Fibroblast of skin of scalp (primary cell): ENCODE measurements at regions not wholly inside any gene's neighbourhood (a gene's known extent, or its start where the extent isn't known, plus 50 kb on each side); places are given as distances from the start of the nearest gene placed in this dataset.
A peak's percentile ranks its signal among the peaks of the same experiment; 100 is the strongest.
"Not testable (repeated sequence)": the region's sequence is repeated elsewhere in the genome, so short reads cannot be mapped to it uniquely, and the experiment has no call there.

Source experiments
- DNase-seq: peaks from one replicate; pipeline ENCODE4 v3.0.0-alpha.2; 2013

- DNase-seq: no peak
Observed at GRCh38 chr3:87575550-87575949, 299.2 kb upstream of the POU1F1 start.

DNA sequence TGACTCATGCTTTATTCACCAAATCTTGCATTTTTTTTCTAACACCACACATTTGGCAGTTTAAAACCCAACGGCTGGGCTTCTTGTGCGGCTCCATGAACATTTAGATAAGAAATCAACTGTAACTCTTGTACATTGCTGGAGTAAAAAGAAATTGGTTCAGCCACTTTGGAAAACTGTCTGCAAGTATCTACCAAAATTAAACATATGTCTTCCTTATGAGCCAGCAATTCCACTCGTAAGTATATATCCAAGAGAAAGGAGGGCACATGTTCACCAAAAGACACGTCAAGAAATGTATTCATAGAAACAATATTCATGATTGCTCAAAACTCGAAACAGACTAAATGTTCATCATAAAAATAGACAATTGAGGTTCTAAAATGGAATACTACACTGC is 291.9 kb upstream of the POU1F1 start:
- no peak for DNase-seq

- no peak for DNase-seq
Observed at GRCh38 chr3:87564438-87564837, 288.1 kb upstream of the POU1F1 start.

- DNase-seq: no peak
Observed at GRCh38 chr3:87563712-87564111, 287.3 kb upstream of the POU1F1 start.

GRCh38 chr3:87558492-87558891 is 282.1 kb upstream of the POU1F1 start:
- no peak for DNase-seq

- no peak for DNase-seq
Observed at GRCh38 chr3:87555290-87555689, 278.9 kb upstream of the POU1F1 start.

- DNase-seq: no peak
Observed at GRCh38 chr3:87553058-87553457, 276.7 kb upstream of the POU1F1 start.

- no peak for DNase-seq
Observed at GRCh38 chr3:87550892-87551291, 274.5 kb upstream of the POU1F1 start.

GRCh38 chr3:87549208-87549607 is 272.8 kb upstream of the POU1F1 start:
- DNase-seq: no peak

GRCh38 chr3:87548271-87548670 is 271.9 kb upstream of the POU1F1 start:
- DNase-seq: no peak

DNA sequence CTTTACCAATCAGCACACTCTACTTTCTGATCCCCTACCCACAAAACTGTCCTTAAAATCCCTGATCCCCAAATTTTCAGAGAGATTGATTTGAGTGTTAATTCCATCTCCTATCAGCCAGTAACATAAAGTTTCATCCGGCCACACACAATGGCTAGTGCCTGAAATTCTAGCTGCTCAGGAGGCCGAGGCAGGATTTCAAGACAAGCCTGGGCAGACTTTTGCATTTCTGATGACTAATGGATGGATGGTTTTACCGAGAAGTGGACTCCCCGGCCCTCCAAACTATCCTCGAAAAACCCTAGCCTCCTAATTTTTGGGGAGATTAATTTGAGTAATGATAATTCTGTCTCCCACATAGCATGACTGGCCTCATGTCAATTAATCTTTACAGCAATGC is 269.8 kb upstream of the POU1F1 start:
- no peak for DNase-seq

- DNase-seq: not testable (repeated sequence)
Observed at GRCh38 chr3:87543408-87543807, 267.0 kb upstream of the POU1F1 start.

DNA sequence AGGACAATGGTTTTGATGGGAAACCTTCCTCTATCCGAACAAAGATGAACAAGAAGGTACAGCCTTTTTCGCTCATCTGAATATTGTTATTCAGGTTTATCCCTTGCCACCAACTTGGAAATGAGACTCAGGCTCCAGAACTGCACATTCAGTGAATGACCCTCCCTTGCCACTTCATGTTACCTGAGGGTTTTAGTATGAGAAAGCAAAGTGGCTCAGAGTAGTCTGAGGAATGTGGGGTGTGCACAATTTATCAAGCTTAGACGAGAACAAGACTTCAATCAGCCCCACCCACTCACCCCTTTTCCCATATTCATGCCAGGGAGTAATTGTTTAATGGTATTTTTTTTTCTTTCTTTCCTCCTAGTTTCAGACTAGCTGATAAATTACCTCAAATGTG is 265.3 kb upstream of the POU1F1 start:
- no peak for DNase-seq

DNA sequence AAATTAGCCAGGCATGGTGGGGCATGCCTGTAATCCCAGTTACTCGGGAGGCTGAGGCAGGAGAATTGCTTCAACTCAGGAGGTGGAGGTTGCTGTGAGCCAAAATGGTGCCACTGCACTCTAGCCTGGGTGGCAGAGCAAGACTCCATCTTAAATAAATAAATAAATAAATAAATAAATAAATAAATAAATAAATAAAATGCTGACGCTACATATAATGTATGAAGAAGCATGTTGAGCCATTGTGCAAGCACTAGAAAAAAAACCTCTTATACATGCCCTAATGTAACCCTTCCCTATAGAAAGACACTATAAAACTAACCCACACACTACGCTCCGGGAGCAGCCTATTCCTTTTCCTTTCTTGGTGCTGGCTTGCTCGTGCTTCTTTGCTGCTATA is 262.3 kb upstream of the POU1F1 start:
- DNase-seq: not testable (repeated sequence)

DNA sequence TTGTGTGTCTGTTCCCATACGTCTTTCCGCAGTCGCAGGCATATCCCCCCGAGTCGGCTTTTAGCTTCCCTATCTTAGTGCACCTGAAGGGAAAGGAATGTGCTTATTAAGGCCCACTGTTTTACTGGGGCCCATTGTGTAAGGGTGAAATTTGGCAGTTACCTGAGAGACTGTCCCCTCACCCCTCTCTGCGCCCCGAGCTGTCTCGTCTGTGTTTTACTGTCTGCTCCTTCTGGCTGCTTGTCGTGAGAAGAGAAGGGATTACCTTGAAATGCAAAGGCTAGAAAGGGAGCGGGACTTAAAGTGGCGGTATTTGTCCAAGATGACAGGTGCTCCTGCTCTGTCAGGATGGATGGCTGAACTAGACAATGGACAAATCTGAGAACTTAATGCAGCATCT is 233.0 kb upstream of the POU1F1 start:
- DNase-seq: no peak

- no peak for DNase-seq
Observed at GRCh38 chr3:87508921-87509320, 232.5 kb upstream of the POU1F1 start.

- no peak for DNase-seq
Observed at GRCh38 chr3:87507753-87508152, 231.4 kb upstream of the POU1F1 start.

GRCh38 chr3:87503900-87504498 is 227.6 kb upstream of the POU1F1 start:
- DNase-seq: peak; percentile 76

DNA sequence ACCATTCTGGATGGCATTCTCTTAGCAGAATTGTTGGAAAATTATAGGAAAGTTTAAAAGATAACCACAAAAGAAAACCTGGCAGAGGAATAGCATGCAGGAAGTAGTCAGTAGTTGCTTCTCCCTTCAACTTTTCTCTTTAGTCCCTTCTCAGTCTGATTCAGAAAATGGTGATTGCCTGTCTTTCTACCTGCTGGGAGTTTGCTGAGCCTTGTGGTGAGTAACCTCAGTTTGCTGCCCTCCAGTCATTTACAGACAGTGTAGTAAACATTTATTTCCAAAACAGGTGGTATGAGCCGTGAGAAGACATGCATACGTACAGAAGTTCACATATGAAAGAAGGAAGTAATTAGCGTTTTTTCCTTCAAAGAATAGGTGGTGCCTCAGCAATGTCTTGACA is 224.7 kb upstream of the POU1F1 start:
- DNase-seq: no peak

GRCh38 chr3:87498358-87499080 is 222.1 kb upstream of the POU1F1 start:
- no peak for DNase-seq

DNA sequence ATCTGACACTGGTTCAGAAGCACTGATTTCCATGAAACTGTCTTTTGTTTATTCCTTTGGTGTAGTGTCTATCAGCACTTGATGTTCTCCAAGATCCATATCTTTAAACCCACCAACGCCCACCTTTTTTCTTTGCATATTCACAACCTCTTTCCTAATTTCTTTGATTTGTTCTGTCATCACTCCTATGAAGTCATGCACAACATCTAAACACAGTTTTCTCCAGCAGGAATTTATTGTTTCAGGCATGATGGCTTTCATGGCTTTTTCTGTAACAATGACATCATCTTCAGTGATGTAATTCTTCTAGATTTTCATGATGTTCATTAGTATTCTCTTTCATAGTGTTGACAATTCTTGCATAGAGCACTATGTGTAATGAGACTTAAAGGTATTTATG is 219.6 kb upstream of the POU1F1 start:
- no peak for DNase-seq

DNA sequence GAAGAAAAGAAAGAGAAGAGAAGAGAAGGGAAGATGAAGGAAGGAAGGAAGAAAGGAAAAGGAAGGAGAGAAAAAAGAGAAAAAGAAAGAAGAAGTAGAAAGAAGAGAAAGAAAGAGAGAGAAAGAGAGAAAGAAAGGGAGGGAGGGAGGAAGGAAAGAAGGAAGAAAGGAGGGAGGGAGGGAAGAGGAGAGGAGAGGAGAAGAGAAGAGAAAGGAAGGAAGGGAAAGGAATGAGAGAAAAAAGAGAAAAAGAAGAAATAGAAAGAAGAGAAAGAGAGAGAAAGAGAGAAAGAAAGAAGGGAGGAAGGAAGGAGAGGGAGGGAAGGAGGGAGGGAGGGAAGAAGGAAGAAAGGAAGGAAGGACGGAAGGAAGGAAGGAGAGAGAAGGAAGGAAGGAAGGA is 217.9 kb upstream of the POU1F1 start:
- DNase-seq: no peak

- no peak for DNase-seq
Observed at GRCh38 chr3:87491843-87492242, 215.5 kb upstream of the POU1F1 start.

DNA sequence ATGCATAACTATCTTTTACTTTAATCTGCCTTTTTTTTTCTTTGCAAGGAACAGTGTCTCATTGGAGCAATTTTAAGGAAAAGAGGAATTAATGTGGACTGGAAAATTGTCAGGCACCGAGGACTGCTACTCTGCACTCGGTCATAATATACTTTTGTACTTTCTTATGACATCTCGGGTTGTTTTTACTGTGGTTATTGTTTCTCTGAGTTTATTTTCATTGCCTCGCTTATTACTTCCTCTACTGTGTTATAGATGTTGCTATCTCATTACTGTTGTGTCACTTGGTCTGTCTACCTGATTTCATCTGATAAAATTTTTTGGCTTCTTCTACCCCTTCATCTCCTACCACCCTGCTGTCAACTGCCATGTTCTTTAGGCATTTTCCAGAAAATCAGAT is 213.5 kb upstream of the POU1F1 start:
- DNase-seq: no peak

DNA sequence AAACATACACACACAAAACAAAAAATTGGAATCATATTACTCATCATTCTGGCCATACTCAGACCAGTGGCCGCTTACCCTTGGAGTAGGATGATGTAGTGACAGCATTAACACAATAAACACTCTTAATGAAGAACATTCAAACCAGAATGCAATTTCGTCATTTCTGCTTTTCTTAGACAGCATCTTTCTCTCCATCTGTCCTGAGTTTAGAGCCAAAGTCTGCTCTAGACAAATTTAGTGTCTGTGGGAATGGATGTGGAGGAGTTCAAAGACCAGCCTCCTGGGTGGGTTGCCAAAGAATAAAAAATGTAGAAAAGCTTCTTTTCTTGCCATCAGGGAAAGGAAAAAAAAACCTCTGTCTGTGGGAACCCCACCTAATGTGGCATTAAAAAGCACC is 212.4 kb upstream of the POU1F1 start:
- DNase-seq: peak; percentile 30
